Amygdala (tissue), 56 donors: ENCODE measurements at regions not wholly inside any gene's neighbourhood (a gene's known extent, or its start where the extent isn't known, plus 50 kb on each side); places are given as distances from the start of the nearest gene placed in this dataset.

Experiments
- DNase-seq, 56 donors: peaks; one replicate each; lab custom pipeline; 2025; lab: John Stamatoyannopoulos, UW

- no peak for DNase-seq
Measured at GRCh38 chr2:14826518-14826917, 194.0 kb downstream of the LRATD1 start.

GRCh38 chr2:14827226-14828023, 194.9 kb downstream of the LRATD1 start:
- no peak for DNase-seq

GRCh38 chr2:14828223-14828622, 195.7 kb downstream of the LRATD1 start:
- no peak for DNase-seq

- DNase-seq = no peak
Measured at GRCh38 chr2:14828968-14829367, 196.5 kb downstream of the LRATD1 start.

GRCh38 chr2:14831458-14831857, 198.9 kb downstream of the LRATD1 start:
- no peak for DNase-seq

GRCh38 chr2:14843507-14844204, 211.1 kb downstream of the LRATD1 start:
- no peak for DNase-seq

- no peak for DNase-seq
Measured at GRCh38 chr2:14855751-14856150, 223.2 kb downstream of the LRATD1 start.

- no peak for DNase-seq
Measured at GRCh38 chr2:14861181-14861580, 228.7 kb downstream of the LRATD1 start.

- DNase-seq = no peak
Measured at GRCh38 chr2:14866736-14867352, 234.3 kb downstream of the LRATD1 start.

- DNase-seq = no peak
Measured at GRCh38 chr2:14867853-14868252, 235.3 kb downstream of the LRATD1 start.

- DNase-seq = no peak
Measured at GRCh38 chr2:14872779-14873325, 240.3 kb downstream of the LRATD1 start.

- no peak for DNase-seq
Measured at GRCh38 chr2:14881651-14882327, 249.3 kb downstream of the LRATD1 start.

- DNase-seq = no peak
Measured at GRCh38 chr2:14884651-14885050, 252.1 kb downstream of the LRATD1 start.

- no peak for DNase-seq
Measured at GRCh38 chr2:14891546-14891945, 259.0 kb downstream of the LRATD1 start.

GRCh38 chr2:14896330-14897030, 264.0 kb downstream of the LRATD1 start:
- peak in 3 of 56 donors; percentile 0 to 32 (median 4) for DNase-seq

- no peak for DNase-seq
Measured at GRCh38 chr2:14899621-14900414, 267.3 kb downstream of the LRATD1 start.

- DNase-seq = no peak
Measured at GRCh38 chr2:14901737-14902136, 269.2 kb downstream of the LRATD1 start.

GRCh38 chr2:14902953-14903352, 270.4 kb downstream of the LRATD1 start:
- DNase-seq = no peak

- peak in 2 of 56 donors; percentile 7 to 21 for DNase-seq
Measured at GRCh38 chr2:14903709-14904374, 271.3 kb downstream of the LRATD1 start.
